Stomach (tissue), 8 donors: ENCODE measurements at regions not wholly inside any gene's neighbourhood (a gene's known extent, or its start where the extent isn't known, plus 50 kb on each side); places are given as distances from the start of the nearest gene placed in this dataset.
A peak's percentile ranks its signal among the peaks of the same experiment; 100 is the strongest.

ENCODE experiments used
- DNase-seq, 2 donors: peaks; one replicate each; pipeline versions ENCODE4 v3.0.0 to v3.0.0-alpha.2; 2013 to 2019
- H3K27ac ChIP-seq, 5 donors: fragments of 200-600 bp in 4 of 5; sonication (generic) in 4 of 5; one replicate each; pipeline ENCODE4 v1.5.1; 2013 to 2019; ENCODE audit warnings: mild to moderate bottlenecking in 1 of 5, moderate library complexity in 1 of 5
- H3K27me3 ChIP-seq, 3 donors: fragments of 200-600 bp; sonication (generic); one replicate each; pipeline ENCODE4 v1.5.1; 2017 to 2019; ENCODE audit warnings: mixed run types in 1 of 3
- H3K36me3 ChIP-seq, 4 donors: fragments of 200-600 bp; sonication (generic); 1 replicate in 3 of 4; 2 replicates in 1 of 4; pipeline ENCODE4 v1.5.1; 2016 to 2019
- H3K4me1 ChIP-seq, 4 donors: fragments of 200-600 bp; sonication (generic); one replicate each; pipeline ENCODE4 v1.5.1; 2016 to 2019
- H3K4me3 ChIP-seq, 4 donors: fragments of 200-600 bp; sonication (generic) in 3 of 4; one replicate each; pipeline ENCODE4 v1.5.1; 2016 to 2019; ENCODE audit warnings: mild to moderate bottlenecking in 1 of 4
- H3K9me3 ChIP-seq, 4 donors: fragments of 200-600 bp; sonication (generic); one replicate each; pipeline ENCODE4 v1.5.1; 2016 to 2019
- CTCF ChIP-seq, 7 experiments: fragments of 450-650 bp in 4 of 7; fragments of 200-600 bp in 3 of 7; sonication (generic) in 3 of 7; IDR thresholded peaks; one replicate each; pipeline ENCODE4 v1.5.1; 2016 to 2019; ENCODE audit warnings: antibody characterized with exemption in 7 of 7, control low read depth in 2 of 7, mild to moderate bottlenecking in 1 of 7
- EP300 ChIP-seq: sonication (generic); formaldehyde crosslinking; IDR thresholded peaks from one replicate; pipeline ENCODE4 v1.6.1; 2017; ENCODE audit warnings: antibody characterized with exemption
- POLR2A ChIP-seq, 4 donors: fragments of 450-650 bp; IDR thresholded peaks; one replicate each; pipeline ENCODE4 v1.6.1; 2016; ENCODE audit warnings: antibody characterized with exemption in 4 of 4, control low read depth in 2 of 4, mild to moderate bottlenecking in 1 of 4, moderate library complexity in 1 of 4
- POLR2AphosphoS5 ChIP-seq, 3 donors: sonication (generic); formaldehyde crosslinking; IDR thresholded peaks; one replicate each; pipeline ENCODE4 v1.6.1; 2016; ENCODE audit warnings: antibody characterized with exemption in 3 of 3
- WGBS, 5 donors: extraction: QIAGEN DNeasy Blood & Tissue Kit in 3 of 5; methylation state at CpG; one replicate each; pipeline versions ENCODE4 v1.1.5 to v1.1.7; 2013 to 2018; 5-methylcytosine and 5-hydroxymethylcytosine counted together
- intact Hi-C: fragments of 100-400 bp; cut with DNase I; formaldehyde crosslinking; loops from one replicate; pipeline ENCODE4 v1.15.1; 2023; ENCODE audit warnings: low total_unique reads
- donor health status: healthy with polysubstance abuse.
- donor health status: Bipolar disorder and iron deficiency.
- donor health status: healthy.

DNA sequence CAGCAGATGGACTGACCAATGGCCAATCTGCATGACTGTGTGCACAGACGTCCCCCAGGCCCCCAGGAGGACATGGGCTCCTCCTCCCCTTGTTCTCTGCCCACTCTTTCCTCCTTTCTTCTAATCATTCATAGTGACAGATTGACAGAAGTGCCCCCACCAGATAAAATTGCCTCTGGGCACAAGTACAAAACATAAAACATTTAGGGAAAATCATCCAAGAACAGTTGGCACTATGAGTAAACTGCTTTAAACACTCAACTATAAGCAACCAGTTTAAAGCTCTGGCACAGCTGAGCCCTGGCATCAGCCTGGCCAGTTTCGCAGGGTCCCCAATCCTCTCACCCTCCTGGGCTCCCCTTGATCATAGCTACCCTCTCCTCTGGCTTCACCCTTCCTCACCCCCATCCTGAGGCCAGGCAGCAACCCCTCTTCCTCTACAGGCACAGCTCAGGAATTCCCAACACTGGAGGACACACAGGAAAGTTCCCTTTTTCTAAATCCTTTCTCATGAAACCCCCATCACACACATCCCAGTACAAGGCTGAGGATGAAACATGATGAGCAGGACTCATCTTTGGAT is 232.9 kb downstream of the BUD13 start:
- Histone ChIP-seq H3K4me1 (no peaks in the 10 kb centered on the region), H3K9me3 (peaks cover 0 to 10% (median 5%) of the 10 kb centered on the region in 4 donors), H3K27ac (no peak overlapping the region), H3K36me3 (no peaks in the 10 kb centered on the region), H3K4me3 (no peak overlapping the region), H3K27me3 (peaks cover 0 to 63% (median 10%) of the 10 kb centered on the region in 3 donors)
- no peak for DNase-seq
- TF ChIP-seq POLR2A (IDR thresholded peaks at IDR 0.05) (no peak), EP300 (no peak), POLR2AphosphoS5 (IDR thresholded peaks at IDR 0.05) (no peak), CTCF (IDR thresholded peaks at IDR 0.05) (no peak)
- WGBS, 5 donors = 44 to 59% (median 50%) methylated on average over 2 of the region's 2 CpGs
- intact Hi-C loops = no loop called here

GRCh38 chr11:116539211-116539610 is 233.6 kb downstream of the BUD13 start:
- WGBS, 5 donors = 65 to 80% (median 77%) methylated on average over 4 of the region's 4 CpGs
- intact Hi-C loops = no loop called here
- no peak for TF ChIP-seq CTCF (IDR thresholded peaks at IDR 0.05)
- TF ChIP-seq POLR2A (IDR thresholded peaks at IDR 0.05) = no peak
- no peak for TF ChIP-seq EP300
- TF ChIP-seq POLR2AphosphoS5 (IDR thresholded peaks at IDR 0.05) = no peak
- Histone ChIP-seq H3K4me3 (no peak overlapping the region), H3K9me3 (peaks cover 0 to 10% (median 5%) of the 10 kb centered on the region in 4 donors), H3K36me3 (no peaks in the 10 kb centered on the region), H3K4me1 (no peaks in the 10 kb centered on the region), H3K27me3 (peaks cover 0 to 70% (median 14%) of the 10 kb centered on the region in 3 donors), H3K27ac (no peak overlapping the region)
- DNase-seq = no peak

DNA sequence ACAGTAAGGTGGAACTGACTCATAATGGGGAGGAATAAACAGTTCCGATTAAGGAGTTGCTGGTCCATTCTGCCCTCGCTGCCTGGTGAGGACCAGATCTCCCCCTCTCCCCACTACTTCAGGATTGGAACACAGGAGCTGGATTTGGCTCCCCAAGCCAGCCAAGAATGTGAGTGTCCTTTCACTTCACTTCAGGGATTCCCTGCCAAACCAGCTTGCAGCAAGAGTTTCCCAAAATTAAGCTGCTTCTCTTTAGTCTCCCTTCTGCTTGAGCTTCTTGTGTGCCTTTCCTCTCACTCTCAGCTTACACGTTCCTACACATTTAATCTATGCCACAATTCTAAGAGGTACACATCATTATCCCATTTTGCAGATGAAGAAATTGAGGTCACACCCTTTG is 234.1 kb downstream of the BUD13 start:
- Histone ChIP-seq H3K36me3 (no peaks in the 10 kb centered on the region), H3K27me3 (peaks cover 0 to 76% (median 14%) of the 10 kb centered on the region in 3 donors), H3K4me3 (no peak overlapping the region), H3K4me1 (no peaks in the 10 kb centered on the region), H3K9me3 (peaks cover 0 to 10% (median 5%) of the 10 kb centered on the region in 4 donors), H3K27ac (no peak overlapping the region)
- TF ChIP-seq POLR2AphosphoS5 (IDR thresholded peaks at IDR 0.05) = no peak
- no peak for TF ChIP-seq POLR2A (IDR thresholded peaks at IDR 0.05)
- no peak for TF ChIP-seq EP300
- no peak for TF ChIP-seq CTCF (IDR thresholded peaks at IDR 0.05)
- WGBS, 5 donors = 53 to 80% (median 75%) methylated on average over 3 of the region's 3 CpGs
- intact Hi-C loops = no loop called here
- DNase-seq = peak in 1 of 2 donors; percentile 2

DNA sequence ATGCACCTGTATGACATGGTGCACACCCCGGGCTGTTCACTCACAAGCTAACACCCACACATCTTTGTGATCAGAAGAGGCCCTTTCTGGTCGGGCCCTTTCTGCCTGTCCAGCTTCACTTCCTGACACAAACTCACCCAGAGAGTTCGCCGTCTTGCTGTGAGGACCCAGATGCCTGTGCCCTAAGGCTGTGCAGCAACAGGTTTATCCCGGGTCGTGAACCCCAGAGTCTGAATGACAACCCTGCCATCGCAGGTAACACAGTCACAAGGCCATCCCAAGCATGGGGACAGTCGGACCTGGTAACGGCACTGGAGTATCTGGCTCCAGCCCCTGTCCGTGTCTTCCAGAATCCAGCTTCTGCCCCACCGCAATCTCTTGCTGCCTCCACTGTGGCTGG is 235.1 kb downstream of the BUD13 start:
- no peak overlapping the region for H3K27ac ChIP-seq
- peaks cover 0 to 10% (median 5%) of the 10 kb centered on the region in 4 donors for H3K9me3 ChIP-seq
- H3K4me3 ChIP-seq = no peak overlapping the region
- H3K27me3 ChIP-seq = peaks cover 0 to 84% (median 17%) of the 10 kb centered on the region in 3 donors
- no peaks in the 10 kb centered on the region for H3K36me3 ChIP-seq
- intact Hi-C loops = no loop called here
- DNase-seq = peak in 1 of 2 donors; percentile 8
- TF ChIP-seq POLR2AphosphoS5 (IDR thresholded peaks at IDR 0.05) (no peak), CTCF (IDR thresholded peaks at IDR 0.05) (no peak), EP300 (no peak), POLR2A (IDR thresholded peaks at IDR 0.05) (no peak)
- WGBS, 5 donors = 74 to 83% (median 80%) methylated on average over 11 of the region's 11 CpGs
- H3K4me1 ChIP-seq = no peaks in the 10 kb centered on the region
